Fibroblast of lung (primary cell): ENCODE measurements at regions not wholly inside any gene's neighbourhood (a gene's known extent, or its start where the extent isn't known, plus 50 kb on each side); places are given as distances from the start of the nearest gene placed in this dataset.

Source experiments
- DNase-seq, 2 donors: peaks; one replicate each; pipeline versions ENCODE4 v3.0.0 to v3.0.0-alpha.2; 2010; ENCODE audit warnings: low read depth in 2 of 2
- H2AFZ ChIP-seq: 2 replicates; pipeline ENCODE4 v1.5.1; 2012; ENCODE audit warnings: low read length, control low read depth, inconsistent platforms
- H3K27ac ChIP-seq: 2 replicates; pipeline ENCODE4 v1.5.1; 2011; ENCODE audit warnings: low read length, control low read depth; ENCODE audit not compliant: insufficient read depth
- H3K27me3 ChIP-seq: 2 replicates; pipeline ENCODE4 v1.5.1; 2011; ENCODE audit warnings: mild to moderate bottlenecking, low read length; ENCODE audit not compliant: control insufficient read depth, insufficient read depth
- H3K36me3 ChIP-seq: 2 replicates; pipeline ENCODE4 v1.5.1; 2011; ENCODE audit warnings: low read length; ENCODE audit not compliant: control insufficient read depth, insufficient read depth
- H3K4me1 ChIP-seq: 2 replicates; pipeline ENCODE4 v1.5.1; 2011; ENCODE audit warnings: low read length; ENCODE audit not compliant: control insufficient read depth, insufficient read depth; ENCODE audit errors: extremely low read depth
- H3K4me2 ChIP-seq: 2 replicates; pipeline ENCODE4 v1.5.1; 2011; ENCODE audit warnings: low read length, control low read depth; ENCODE audit not compliant: insufficient read depth; ENCODE audit errors: extremely low read depth
- H3K4me3 ChIP-seq, 4 experiments: fragments of 200-600 bp in 1 of 4; sonication (generic) in 1 of 4; replicated peaks in 1 of 4; 2 replicates each; pipeline ENCODE4 v1.5.1; 2011 to 2016; ENCODE audit warnings: low read length in 4 of 4, low read depth in 3 of 4, mild to moderate bottlenecking in 3 of 4, control low read depth in 2 of 4, inconsistent platforms in 1 of 4, mixed read lengths in 1 of 4; ENCODE audit not compliant: insufficient read depth in 1 of 4; ENCODE audit errors: control extremely low read depth in 1 of 4
- H3K79me2 ChIP-seq: 2 replicates; pipeline ENCODE4 v1.5.1; 2012; ENCODE audit warnings: mild to moderate bottlenecking, low read length, inconsistent platforms; ENCODE audit not compliant: control insufficient read depth, insufficient read depth
- H3K9ac ChIP-seq: 2 replicates; pipeline ENCODE4 v1.5.1; 2011; ENCODE audit warnings: mild to moderate bottlenecking, low read length, control low read depth; ENCODE audit not compliant: insufficient read depth
- H3K9me3 ChIP-seq: 2 replicates; pipeline ENCODE4 v1.5.1; 2012; ENCODE audit warnings: low read depth, low read length; ENCODE audit not compliant: control insufficient read depth, insufficient read depth
- H4K20me1 ChIP-seq: 2 replicates; pipeline ENCODE4 v1.5.1; 2011; ENCODE audit warnings: low read length; ENCODE audit not compliant: control insufficient read depth, insufficient read depth; ENCODE audit errors: extremely low read depth
- EZH2 ChIP-seq: IDR thresholded peaks from 2 replicates; pipeline ENCODE4 v1.5.1; 2012; ENCODE audit warnings: low read length, control low read depth, mild to moderate bottlenecking; ENCODE audit errors: missing control alignments
- TF ChIP-seq, protein P1 (sequence below), 2 donors: IDR thresholded peaks in 1 of 2; conservative IDR thresholded peaks in 1 of 2; 1 replicate in 1 of 2; 2 replicates in 1 of 2; pipeline ENCODE4 v1.5.1; 2011 to 2012; ENCODE audit warnings: low read length in 2 of 2, control low read depth in 1 of 2, inconsistent platforms in 1 of 2, low read depth in 1 of 2, mild to moderate bottlenecking in 1 of 2

- no peaks in the 10 kb centered on the region for H3K4me1 ChIP-seq
- DNase-seq: no peak
- no peaks in the 10 kb centered on the region for H3K9me3 ChIP-seq
- H3K4me3 ChIP-seq: no peak overlapping the region
- H3K9ac ChIP-seq: no peak overlapping the region
- no peaks in the 10 kb centered on the region for H3K36me3 ChIP-seq
- no peaks in the 10 kb centered on the region for H3K27me3 ChIP-seq
- no peaks in the 10 kb centered on the region for H3K79me2 ChIP-seq
- H3K4me2 ChIP-seq: no peak overlapping the region
- no peak overlapping the region for H3K27ac ChIP-seq
- H4K20me1 ChIP-seq: no peaks in the 10 kb centered on the region
- TF ChIP-seq, protein P1, sequence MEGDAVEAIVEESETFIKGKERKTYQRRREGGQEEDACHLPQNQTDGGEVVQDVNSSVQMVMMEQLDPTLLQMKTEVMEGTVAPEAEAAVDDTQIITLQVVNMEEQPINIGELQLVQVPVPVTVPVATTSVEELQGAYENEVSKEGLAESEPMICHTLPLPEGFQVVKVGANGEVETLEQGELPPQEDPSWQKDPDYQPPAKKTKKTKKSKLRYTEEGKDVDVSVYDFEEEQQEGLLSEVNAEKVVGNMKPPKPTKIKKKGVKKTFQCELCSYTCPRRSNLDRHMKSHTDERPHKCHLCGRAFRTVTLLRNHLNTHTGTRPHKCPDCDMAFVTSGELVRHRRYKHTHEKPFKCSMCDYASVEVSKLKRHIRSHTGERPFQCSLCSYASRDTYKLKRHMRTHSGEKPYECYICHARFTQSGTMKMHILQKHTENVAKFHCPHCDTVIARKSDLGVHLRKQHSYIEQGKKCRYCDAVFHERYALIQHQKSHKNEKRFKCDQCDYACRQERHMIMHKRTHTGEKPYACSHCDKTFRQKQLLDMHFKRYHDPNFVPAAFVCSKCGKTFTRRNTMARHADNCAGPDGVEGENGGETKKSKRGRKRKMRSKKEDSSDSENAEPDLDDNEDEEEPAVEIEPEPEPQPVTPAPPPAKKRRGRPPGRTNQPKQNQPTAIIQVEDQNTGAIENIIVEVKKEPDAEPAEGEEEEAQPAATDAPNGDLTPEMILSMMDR (conservative IDR thresholded peaks at IDR 0.05 in 1 of 2, IDR thresholded peaks at IDR 0.05 in 1 of 2; ENCODE audit: low read depth in 1 of 2, low read length in 2 of 2): no peak
- no peak for TF ChIP-seq EZH2
- H2AFZ ChIP-seq: no peak overlapping the region
Observed at GRCh38 chr20:39234520-39235095, 272.5 kb downstream of the DHX35 start.

- DNase-seq: no peak
- no peaks in the 10 kb centered on the region for H3K9me3 ChIP-seq
- H2AFZ ChIP-seq: no peak overlapping the region
- H3K27me3 ChIP-seq: no peaks in the 10 kb centered on the region
- no peaks in the 10 kb centered on the region for H3K36me3 ChIP-seq
- H4K20me1 ChIP-seq: no peaks in the 10 kb centered on the region
- H3K27ac ChIP-seq: no peak overlapping the region
- H3K4me1 ChIP-seq: no peaks in the 10 kb centered on the region
- no peak overlapping the region for H3K9ac ChIP-seq
- H3K4me2 ChIP-seq: no peak overlapping the region
- no peak overlapping the region for H3K4me3 ChIP-seq
- no peaks in the 10 kb centered on the region for H3K79me2 ChIP-seq
- no peak for TF ChIP-seq EZH2
- TF ChIP-seq, protein P1 (conservative IDR thresholded peaks at IDR 0.05 in 1 of 2, IDR thresholded peaks at IDR 0.05 in 1 of 2; ENCODE audit: low read depth in 1 of 2, low read length in 2 of 2): no peak
Observed at GRCh38 chr20:39233755-39234154, 271.6 kb downstream of the DHX35 start.

DNA sequence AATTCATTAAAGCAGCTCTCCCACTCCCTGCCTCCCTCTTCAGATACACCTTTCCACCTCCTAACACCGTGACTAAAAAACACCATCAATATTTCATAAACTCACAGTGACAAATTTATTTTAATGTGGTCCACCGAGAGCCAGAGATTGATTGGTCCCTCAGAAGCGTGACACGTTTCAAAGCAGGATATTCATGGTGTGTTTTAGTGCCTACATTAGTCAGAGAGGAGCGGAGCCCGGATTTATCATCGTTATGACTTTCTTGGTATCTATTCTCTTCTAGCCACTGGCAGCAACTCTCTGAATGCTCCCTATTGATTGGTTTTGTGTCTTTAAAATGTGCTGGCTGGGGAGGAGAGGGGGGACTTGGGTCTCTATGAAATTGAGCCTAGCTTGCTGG is 265.3 kb downstream of the DHX35 start:
- no peak overlapping the region for H3K4me2 ChIP-seq
- TF ChIP-seq, protein P1 (conservative IDR thresholded peaks at IDR 0.05 in 1 of 2, IDR thresholded peaks at IDR 0.05 in 1 of 2; ENCODE audit: low read depth in 1 of 2, low read length in 2 of 2): no peak
- no peak for TF ChIP-seq EZH2
- no peak overlapping the region for H3K4me3 ChIP-seq
- no peak for DNase-seq
- no peak overlapping the region for H3K27ac ChIP-seq
- H3K9ac ChIP-seq: no peak overlapping the region
- H4K20me1 ChIP-seq: no peaks in the 10 kb centered on the region
- no peaks in the 10 kb centered on the region for H3K4me1 ChIP-seq
- H3K36me3 ChIP-seq: no peaks in the 10 kb centered on the region
- no peaks in the 10 kb centered on the region for H3K27me3 ChIP-seq
- H3K79me2 ChIP-seq: no peaks in the 10 kb centered on the region
- H3K9me3 ChIP-seq: no peaks in the 10 kb centered on the region
- H2AFZ ChIP-seq: no peak overlapping the region
